Lower leg skin (tissue), 3 donors: ENCODE measurements at regions not wholly inside any gene's neighbourhood (a gene's known extent, or its start where the extent isn't known, plus 50 kb on each side); places are given as distances from the start of the nearest gene placed in this dataset.

ENCODE experiments used
- CTCF ChIP-seq, 3 donors: fragments of 450-650 bp; IDR thresholded peaks; one replicate each; pipeline ENCODE4 v1.5.1; 2016; ENCODE audit warnings: antibody characterized with exemption in 3 of 3, mild to moderate bottlenecking in 3 of 3, moderate library complexity in 2 of 3
- POLR2A ChIP-seq, 2 donors: fragments of 450-650 bp; IDR thresholded peaks; one replicate each; pipeline ENCODE4 v1.6.1; 2016 to 2017; ENCODE audit warnings: antibody characterized with exemption in 2 of 2, mild to moderate bottlenecking in 1 of 2, moderate library complexity in 1 of 2

DNA sequence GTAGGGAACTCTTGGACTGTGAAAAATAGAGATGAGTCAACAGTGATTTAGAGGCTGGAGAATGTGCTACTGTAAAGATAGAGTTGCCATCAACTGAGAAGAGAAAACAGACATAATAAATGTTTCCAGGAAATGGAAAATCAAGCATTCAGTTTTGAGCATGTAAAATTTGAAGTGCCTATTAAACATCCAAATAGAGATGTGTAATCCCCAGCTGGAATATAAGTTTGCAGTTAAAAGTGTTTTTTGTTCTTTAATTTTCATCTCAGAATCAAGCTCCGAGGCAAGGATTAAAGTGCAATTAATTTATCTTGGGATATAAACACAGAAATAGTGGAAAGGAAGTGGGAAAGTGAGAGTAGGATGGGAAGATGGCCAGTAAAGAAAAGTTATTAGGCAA lies 666.0 kb upstream of the RAG2 start:
- no peak for TF ChIP-seq CTCF (IDR thresholded peaks at IDR 0.05)
- no peak for TF ChIP-seq POLR2A (IDR thresholded peaks at IDR 0.05)
